T-cell (primary cell): ENCODE measurements at regions not wholly inside any gene's neighbourhood (a gene's known extent, or its start where the extent isn't known, plus 50 kb on each side); places are given as distances from the start of the nearest gene placed in this dataset.

ENCODE experiments used
- ATAC-seq, 4 experiments: fragments of 200-7000 bp in 3 of 4; fragments of 150-1000 bp in 1 of 4; cut with Tn5 transposase; replicated peaks in 1 of 4; 1 replicate in 3 of 4; 2 replicates in 1 of 4; pipeline ENCODE4 v1.10.0; 2021; ENCODE audit warnings: moderate library complexity in 3 of 4, mild to moderate bottlenecking in 2 of 4, moderate number of reproducible peaks in 1 of 4
- CTCF ChIA-PET, 2 donors: fragments of 300-600 bp; sonication (Branson Sonifier 250); formaldehyde crosslinking; loops; one replicate each; lab custom pipeline; 2022; ENCODE audit warnings: antibody characterized with exemption in 2 of 2; lab: Charles Lee
- POLR2A ChIA-PET, 2 donors: fragments of 300-600 bp; sonication (Branson Sonifier 250); formaldehyde crosslinking; loops; one replicate each; lab custom pipeline; 2022; ENCODE audit warnings: antibody characterized with exemption in 2 of 2; lab: Charles Lee
- DNase-seq, 35 experiments: peaks; one replicate each; pipeline versions ENCODE4 v3.0.0 to v3.0.0-alpha.2; 2013 to 2023
- H3K27ac ChIP-seq: one replicate; pipeline ENCODE4 v1.5.1; 2013; ENCODE audit warnings: low read length
- H3K27me3 ChIP-seq, 2 experiments: replicated peaks in 1 of 2; 1 replicate in 1 of 2; 2 replicates in 1 of 2; pipeline versions ENCODE4 v1.6.1 to v1.7.0; 2013; ENCODE audit warnings: low read length in 1 of 2, mixed read lengths in 1 of 2; ENCODE audit not compliant: control insufficient read depth in 2 of 2, insufficient read depth in 2 of 2; ENCODE audit errors: extremely low read depth in 1 of 2
- H3K36me3 ChIP-seq, 2 donors: 1 replicate in 1 of 2; 2 replicates in 1 of 2; pipeline versions ENCODE4 v1.6.1 to v1.7.0; 2013; ENCODE audit warnings: low read length in 1 of 2; ENCODE audit not compliant: control insufficient read depth in 2 of 2, insufficient read depth in 1 of 2; ENCODE audit errors: extremely low read depth in 1 of 2
- H3K4me1 ChIP-seq, 2 experiments: 1 replicate in 1 of 2; 2 replicates in 1 of 2; pipeline versions ENCODE4 v1.6.1 to v1.7.0; 2013; ENCODE audit warnings: low read length in 2 of 2, mixed read lengths in 1 of 2; ENCODE audit not compliant: insufficient read depth in 2 of 2, control insufficient read depth in 1 of 2; ENCODE audit errors: extremely low read depth in 1 of 2
- H3K4me3 ChIP-seq, 2 donors: 1 replicate in 1 of 2; 2 replicates in 1 of 2; pipeline versions ENCODE4 v1.5.1 to v1.7.0; 2013; ENCODE audit warnings: mild to moderate bottlenecking in 2 of 2, low read length in 1 of 2, moderate library complexity in 1 of 2; ENCODE audit not compliant: control insufficient read depth in 1 of 2; ENCODE audit errors: extremely low read depth in 1 of 2
- H3K9me3 ChIP-seq: 2 replicates; pipeline ENCODE4 v1.7.0; 2013
- H3K27ac Mint-ChIP-seq, 2 donors: one replicate each; pipeline ENCODE4 v1.8.0; 2020 to 2021; ENCODE audit warnings: mild to moderate bottlenecking in 2 of 2, mixed read lengths in 2 of 2
- H3K27me3 Mint-ChIP-seq, 2 donors: one replicate each; pipeline ENCODE4 v1.8.0; 2021 to 2022; ENCODE audit warnings: mixed read lengths in 2 of 2
- H3K36me3 Mint-ChIP-seq: one replicate; pipeline ENCODE4 v1.8.0; 2021; ENCODE audit warnings: mixed read lengths
- H3K4me1 Mint-ChIP-seq, 3 donors: one replicate each; pipeline ENCODE4 v1.8.0; 2020 to 2022; ENCODE audit warnings: mixed read lengths in 3 of 3, mild to moderate bottlenecking in 1 of 3
- H3K4me3 Mint-ChIP-seq, 3 donors: one replicate each; pipeline ENCODE4 v1.8.0; 2020 to 2022; ENCODE audit warnings: mild to moderate bottlenecking in 3 of 3, mixed read lengths in 3 of 3, moderate library complexity in 3 of 3
- H3K9me3 Mint-ChIP-seq, 3 donors: one replicate each; pipeline ENCODE4 v1.8.0; 2020 to 2022; ENCODE audit warnings: mixed read lengths in 3 of 3
- WGBS: methylation state at CpG from one replicate; pipeline ENCODE4 v1.1.5; 2013; ENCODE audit warnings: missing lambda C conversion rate; ENCODE audit not compliant: insufficient coverage; 5-methylcytosine and 5-hydroxymethylcytosine counted together

DNA sequence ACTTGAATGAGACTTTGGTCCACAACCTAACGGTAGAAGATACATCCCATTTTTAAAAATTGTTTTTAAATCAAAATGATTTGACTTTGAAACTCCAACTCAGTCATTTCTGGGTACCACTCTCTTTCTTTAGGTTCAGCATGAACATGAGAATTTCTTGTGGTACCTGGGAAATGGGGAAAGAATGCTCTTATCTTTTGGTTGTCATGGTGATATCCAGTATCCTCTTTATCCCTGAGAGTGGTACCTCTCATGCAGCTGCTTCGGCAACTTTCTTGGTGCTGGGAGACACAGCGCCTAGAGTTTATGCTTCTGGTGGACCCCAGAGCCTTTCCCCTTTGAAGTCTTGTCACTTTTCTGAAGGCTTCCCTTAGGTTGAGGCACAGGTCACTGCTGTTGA is 465.1 kb upstream of the FAT1 start:
- no peak for DNase-seq

DNA sequence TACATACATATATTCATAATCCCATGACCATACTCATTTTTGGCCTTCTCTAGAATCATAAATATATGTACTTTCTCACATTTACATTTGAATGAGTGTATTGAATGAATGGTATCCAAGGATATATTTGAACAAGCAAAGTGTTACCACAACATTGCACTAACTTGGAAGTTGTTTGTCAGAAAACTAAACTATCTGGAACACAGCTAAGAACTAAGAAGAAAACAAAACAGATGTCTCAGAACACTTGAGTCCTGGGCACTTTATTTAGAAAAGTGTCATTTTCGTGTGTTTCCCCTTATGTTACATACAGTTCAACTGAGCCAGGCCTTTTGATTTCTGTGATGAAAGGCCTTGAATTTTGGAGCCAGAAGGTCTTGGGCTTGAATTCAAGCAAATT is 466.7 kb upstream of the FAT1 start:
- no CpG with 5 or more reads among the region's 1 CpG for WGBS
- Histone ChIP-seq H3K27ac (no peak overlapping the region), H3K4me3 (no peak overlapping the region), H3K36me3 (no peaks in the 10 kb centered on the region), H3K27me3 (no peaks in the 10 kb centered on the region), H3K9me3 (no peaks in the 10 kb centered on the region), H3K4me1 (no peaks in the 10 kb centered on the region)
- Mint-ChIP-seq H3K4me1 (no peaks in the 10 kb centered on the region), H3K9me3 (peaks cover 2 to 33% (median 21%) of the 10 kb centered on the region in 3 donors), H3K36me3 (no peaks in the 10 kb centered on the region), H3K27me3 (no peaks in the 10 kb centered on the region), H3K27ac (no peak overlapping the region), H3K4me3 (no peak overlapping the region)
- ChIA-PET POLR2A (no interaction called here), CTCF (no interaction called here)
- no peak for DNase-seq
- no peak for ATAC-seq

More for the DNA sequence above, 465.1 kb upstream of the FAT1 start:
- no peaks in the 10 kb centered on the region for H3K9me3 ChIP-seq
- H3K27ac ChIP-seq = no peak overlapping the region
- POLR2A ChIA-PET = no interaction called here
- no peaks in the 10 kb centered on the region for H3K27me3 ChIP-seq
- no peaks in the 10 kb centered on the region for H3K36me3 ChIP-seq
- no peak overlapping the region for H3K4me3 ChIP-seq
- peaks cover 2 to 26% (median 17%) of the 10 kb centered on the region in 3 donors for H3K9me3 Mint-ChIP-seq
- H3K4me1 ChIP-seq = no peaks in the 10 kb centered on the region
- no peak for ATAC-seq
- no peak overlapping the region for H3K27ac Mint-ChIP-seq
- no CpG with 5 or more reads among the region's 3 CpGs for WGBS
- no peak overlapping the region for H3K4me3 Mint-ChIP-seq
- CTCF ChIA-PET = no interaction called here
- H3K36me3 Mint-ChIP-seq = no peaks in the 10 kb centered on the region
- no peaks in the 10 kb centered on the region for H3K27me3 Mint-ChIP-seq
- H3K4me1 Mint-ChIP-seq = no peaks in the 10 kb centered on the region

DNA sequence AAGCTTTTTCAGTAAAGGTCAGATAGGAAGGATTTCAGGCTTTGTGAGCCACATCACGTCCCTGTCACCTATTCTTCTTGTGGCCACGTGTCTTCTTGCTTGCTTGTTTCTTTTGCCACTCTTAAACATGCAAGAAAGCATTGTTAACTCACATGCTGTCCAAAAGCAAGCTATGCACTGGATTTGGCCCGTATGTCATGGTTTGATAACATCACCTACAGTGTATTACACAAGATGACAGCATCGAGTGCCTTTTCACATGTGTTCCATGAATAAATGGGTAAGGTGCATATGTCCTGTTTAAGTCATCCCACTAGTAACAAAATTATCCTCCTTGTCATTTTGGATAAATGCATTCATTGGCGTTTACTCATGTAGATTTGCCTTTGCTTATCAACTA is 468.0 kb upstream of the FAT1 start:
- no peaks in the 10 kb centered on the region for H3K4me1 Mint-ChIP-seq
- H3K36me3 Mint-ChIP-seq = no peaks in the 10 kb centered on the region
- no peaks in the 10 kb centered on the region for H3K27me3 ChIP-seq
- H3K27me3 Mint-ChIP-seq = no peaks in the 10 kb centered on the region
- H3K4me3 Mint-ChIP-seq = no peak overlapping the region
- peaks cover 2 to 36% (median 21%) of the 10 kb centered on the region in 3 donors for H3K9me3 Mint-ChIP-seq
- no peak overlapping the region for H3K27ac ChIP-seq
- 49% methylated on average over 2 of the region's 5 CpGs for WGBS
- no peak for DNase-seq
- H3K9me3 ChIP-seq = no peaks in the 10 kb centered on the region
- H3K4me1 ChIP-seq = no peaks in the 10 kb centered on the region
- ChIA-PET POLR2A (no interaction called here), CTCF (no interaction called here)
- H3K27ac Mint-ChIP-seq = no peak overlapping the region
- no peak for ATAC-seq
- no peak overlapping the region for H3K4me3 ChIP-seq
- H3K36me3 ChIP-seq = no peaks in the 10 kb centered on the region

DNA sequence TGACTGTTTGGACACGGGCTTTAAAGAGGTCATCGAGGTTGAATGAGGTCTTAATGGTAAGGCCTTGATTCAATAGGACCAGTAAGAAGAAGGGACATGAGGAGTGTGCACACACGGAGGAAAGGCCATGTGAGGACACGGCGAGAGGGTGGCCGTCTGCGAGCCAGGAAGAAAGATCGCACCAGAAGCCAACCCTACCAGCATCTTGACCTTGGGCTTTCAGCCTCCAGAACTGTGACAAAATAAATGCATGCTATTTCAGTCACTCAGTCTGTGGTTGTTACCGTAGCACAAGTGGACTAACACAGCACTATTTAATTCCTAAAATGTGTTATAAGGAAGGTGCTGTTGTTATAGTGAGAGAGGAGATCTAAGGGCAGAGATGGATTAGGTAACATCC is 468.6 kb upstream of the FAT1 start:
- no peak overlapping the region for H3K27ac ChIP-seq
- Mint-ChIP-seq H3K4me3 (no peak overlapping the region), H3K27me3 (no peaks in the 10 kb centered on the region), H3K4me1 (no peaks in the 10 kb centered on the region), H3K9me3 (peaks cover 2 to 37% (median 17%) of the 10 kb centered on the region in 3 donors), H3K36me3 (no peaks in the 10 kb centered on the region), H3K27ac (no peak overlapping the region)
- WGBS = 90% methylated on average over 8 of the region's 9 CpGs
- no peaks in the 10 kb centered on the region for H3K36me3 ChIP-seq
- H3K4me1 ChIP-seq = no peaks in the 10 kb centered on the region
- no peaks in the 10 kb centered on the region for H3K27me3 ChIP-seq
- no peak overlapping the region for H3K4me3 ChIP-seq
- H3K9me3 ChIP-seq = no peaks in the 10 kb centered on the region
- no peak for ATAC-seq
- CTCF ChIA-PET = no interaction called here
- POLR2A ChIA-PET = no interaction called here
- DNase-seq = no peak

DNA sequence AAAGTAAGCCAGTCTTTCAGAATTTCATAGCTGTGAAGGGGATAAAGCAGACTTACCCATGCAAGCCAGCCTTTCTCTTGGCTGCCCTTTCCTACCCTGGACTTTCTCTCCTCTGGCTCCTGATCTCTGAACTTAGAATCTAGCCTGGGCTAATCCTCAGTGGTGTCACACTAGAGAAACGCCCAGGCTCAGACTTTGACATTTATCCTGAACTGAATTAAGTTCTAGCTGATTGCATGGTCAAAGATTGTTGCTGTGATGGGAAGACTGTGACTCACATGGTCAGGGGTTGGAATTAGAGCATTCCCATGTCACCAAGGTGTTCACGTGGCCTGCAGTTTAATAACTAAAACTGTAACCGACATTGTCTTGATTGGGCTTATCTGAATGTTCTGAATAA is 469.5 kb upstream of the FAT1 start:
- ATAC-seq (no peak), DNase-seq (no peak)
- H3K27me3 Mint-ChIP-seq = no peaks in the 10 kb centered on the region
- Histone ChIP-seq H3K27ac (no peak overlapping the region), H3K36me3 (no peaks in the 10 kb centered on the region), H3K9me3 (no peaks in the 10 kb centered on the region), H3K27me3 (no peaks in the 10 kb centered on the region), H3K4me3 (no peak overlapping the region), H3K4me1 (no peaks in the 10 kb centered on the region)
- no peaks in the 10 kb centered on the region for H3K4me1 Mint-ChIP-seq
- peaks cover 0 to 30% (median 9%) of the 10 kb centered on the region in 3 donors for H3K9me3 Mint-ChIP-seq
- 65% methylated on average over 2 of the region's 3 CpGs for WGBS
- H3K36me3 Mint-ChIP-seq = no peaks in the 10 kb centered on the region
- ChIA-PET POLR2A (no interaction called here), CTCF (no interaction called here)
- H3K27ac Mint-ChIP-seq = no peak overlapping the region
- H3K4me3 Mint-ChIP-seq = no peak overlapping the region

DNA sequence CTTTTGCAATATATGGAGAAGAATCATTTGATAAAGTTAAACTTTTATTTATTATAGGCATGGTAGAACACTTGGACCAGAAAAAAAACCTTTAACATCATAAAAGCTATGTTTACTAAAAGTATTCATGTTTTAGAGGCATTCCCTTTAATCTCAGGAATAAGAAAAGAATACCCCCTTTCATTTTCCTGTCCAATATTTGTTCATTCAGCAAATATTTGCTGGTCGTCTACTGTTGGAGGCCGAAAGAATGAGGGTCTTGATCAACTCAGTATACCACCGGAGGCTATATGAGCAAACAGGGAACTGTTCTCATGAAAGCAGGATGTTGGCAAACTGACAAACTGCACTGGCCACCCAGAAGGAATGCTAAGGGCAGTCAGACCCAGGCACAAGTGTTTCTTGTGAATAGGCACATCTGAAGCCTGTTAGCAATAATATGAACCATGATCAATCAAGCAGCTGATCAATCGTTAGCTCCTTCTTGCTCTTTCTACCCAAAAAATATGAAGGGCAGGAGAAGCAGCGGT is 480.8 kb upstream of the FAT1 start:
- Histone ChIP-seq H3K4me3 (no peak overlapping the region), H3K27me3 (no peaks in the 10 kb centered on the region), H3K4me1 (no peaks in the 10 kb centered on the region), H3K9me3 (no peaks in the 10 kb centered on the region), H3K36me3 (no peaks in the 10 kb centered on the region), H3K27ac (no peak overlapping the region)
- no peaks in the 10 kb centered on the region for H3K27me3 Mint-ChIP-seq
- no peak for ATAC-seq
- DNase-seq = no peak
- H3K27ac Mint-ChIP-seq = no peak overlapping the region
- ChIA-PET CTCF (no interaction called here), POLR2A (no interaction called here)
- H3K9me3 Mint-ChIP-seq = peaks cover 16 to 30% (median 17%) of the 10 kb centered on the region in 3 donors
- WGBS = 82% methylated on average over 4 of the region's 5 CpGs
- no peaks in the 10 kb centered on the region for H3K4me1 Mint-ChIP-seq
- no peaks in the 10 kb centered on the region for H3K36me3 Mint-ChIP-seq
- H3K4me3 Mint-ChIP-seq = no peak overlapping the region

DNA sequence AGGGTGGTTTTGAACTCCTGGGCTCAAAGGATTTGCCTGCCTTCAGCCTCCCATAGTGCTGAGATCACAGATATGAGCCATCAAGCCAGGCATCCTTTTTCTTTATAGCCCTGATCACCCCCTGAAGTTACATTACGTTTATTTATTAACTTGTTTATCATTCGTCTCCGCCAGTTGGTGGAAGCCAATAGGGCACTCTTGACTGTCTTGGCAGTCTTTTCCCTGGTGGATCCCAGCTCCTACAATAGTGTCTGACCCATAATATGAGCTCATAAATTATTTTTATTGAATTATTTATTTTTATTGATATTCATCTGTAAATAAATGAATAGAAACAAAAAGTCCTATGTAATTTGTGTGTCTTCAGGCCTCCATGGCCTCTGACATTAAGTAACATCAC is 484.3 kb upstream of the FAT1 start:
- Histone ChIP-seq H3K4me3 (no peak overlapping the region), H3K27ac (no peak overlapping the region), H3K27me3 (no peaks in the 10 kb centered on the region), H3K9me3 (no peaks in the 10 kb centered on the region), H3K36me3 (no peaks in the 10 kb centered on the region), H3K4me1 (no peaks in the 10 kb centered on the region)
- H3K36me3 Mint-ChIP-seq = no peaks in the 10 kb centered on the region
- H3K27me3 Mint-ChIP-seq = no peaks in the 10 kb centered on the region
- WGBS = 78% methylated on average over 1 of the region's 3 CpGs
- DNase-seq (no peak), ATAC-seq (no peak)
- no peaks in the 10 kb centered on the region for H3K4me1 Mint-ChIP-seq
- H3K9me3 Mint-ChIP-seq = peaks cover 14 to 22% (median 20%) of the 10 kb centered on the region in 3 donors
- no peak overlapping the region for H3K27ac Mint-ChIP-seq
- no peak overlapping the region for H3K4me3 Mint-ChIP-seq
- CTCF ChIA-PET = interaction anchor here in 1 of 2 donors (0.7 kb wide), 1 partner anchor 336 kb away, joined by 4 read pairs; no protein-coding TSS in a partner anchor
- POLR2A ChIA-PET = no interaction called here
